ENCODE measurements at regions not wholly inside any gene's neighbourhood (a gene's known extent, or its start where the extent isn't known, plus 50 kb on each side); places are given as distances from the start of the nearest gene placed in this dataset.

- TF ChIP-seq ZNF326 (CRISPR knock-in tag; IDR thresholded peaks at IDR 0.05; ENCODE audit: borderline replicate concordance) (no peak), ARHGAP35 (CRISPR knock-in tag; IDR thresholded peaks at IDR 0.05; ENCODE audit: borderline replicate concordance) (no peak)
Observed at GRCh38 chr13:47215736-47216135, 318.9 kb upstream of the HTR2A start (continued).

GRCh38 chr13:47213047-47213446 lies 316.2 kb upstream of the HTR2A start:
- intact Hi-C loops (cut with micrococcal nuclease; ENCODE audit: unreplicated experiment), result no loop called here
- DNase-seq (ENCODE audit: low spot score) (no peak), FAIRE-seq (no peak), ATAC-seq (no peak)
- CTCF ChIA-PET (ENCODE audit: low intra/inter-chr PET ratio, low total read pairs), result no interaction called here
- no TSS peak for BruUV-seq (replicated peaks)
- no peak overlapping the region for H2AFZ ChIP-seq (ENCODE audit: low read length)
- no peak overlapping the region for H3K4me3 ChIP-seq (replicated peaks in 1 of 3; ENCODE audit: insufficient read depth in 1 of 3, low read depth in 2 of 3, low read length in 3 of 3)
- H3K4me2 ChIP-seq (ENCODE audit: low read depth, low read length), result no peak overlapping the region
- H3K27me3 ChIP-seq (ENCODE audit: control insufficient read depth in 1 of 2, insufficient read depth in 2 of 2, low read length in 2 of 2), result no peaks in the 10 kb centered on the region
- POLR2A ChIA-PET, result no interaction called here
- H3K4me1 ChIP-seq (ENCODE audit: insufficient read depth, low read length), result 0 out of 2 replicates have a peak, but pooled peaks cover 11% of the 10 kb centered on the region
- no peak overlapping the region for H3K9ac ChIP-seq (ENCODE audit: insufficient read depth, low read depth, low read length)
- H3K27ac ChIP-seq (ENCODE audit: extremely low read length, insufficient read depth, low read length), result no peak overlapping the region
- no peaks in the 10 kb centered on the region for H3K9me3 ChIP-seq (ENCODE audit: low read length)
- 4% methylated on average over 3 of the region's 3 CpGs for WGBS (ENCODE audit: low lambda C conversion rate)
- no peaks in the 10 kb centered on the region for H3K36me3 ChIP-seq (replicated peaks in 1 of 2; ENCODE audit: control insufficient read depth in 1 of 2, insufficient read depth in 2 of 2, low read length in 2 of 2)
- TF ChIP-seq NKX3-1 (CRISPR knock-in tag; IDR thresholded peaks at IDR 0.05) (no peak), ZNF354B (CRISPR knock-in tag; IDR thresholded peaks at IDR 0.05) (no peak), MXD4 (CRISPR knock-in tag; IDR thresholded peaks at IDR 0.05) (no peak), RELA (CRISPR knock-in tag; IDR thresholded peaks at IDR 0.05) (no peak), ZNF460 (CRISPR knock-in tag; IDR thresholded peaks at IDR 0.05; ENCODE audit: borderline replicate concordance) (no peak), RBM39 (IDR thresholded peaks at IDR 0.05; ENCODE audit: low read depth, low read length, poor library complexity, severe bottlenecking) (no peak), JUN (CRISPR knock-in tag; IDR thresholded peaks at IDR 0.05) (no peak), ATRX (CRISPR knock-in tag; IDR thresholded peaks at IDR 0.05; ENCODE audit: borderline replicate concordance) (no peak), HMGXB4 (CRISPR knock-in tag; IDR thresholded peaks at IDR 0.05; ENCODE audit: borderline replicate concordance in 1 of 2, low read depth in 1 of 2) (no peak), NCOA5 (CRISPR knock-in tag; IDR thresholded peaks at IDR 0.05) (no peak), HMGA1 (CRISPR knock-in tag; conservative IDR thresholded peaks at IDR 0.05) (no peak), ZNF30 (CRISPR knock-in tag; IDR thresholded peaks at IDR 0.05) (no peak)
- TF ChIP-seq, protein P1, sequence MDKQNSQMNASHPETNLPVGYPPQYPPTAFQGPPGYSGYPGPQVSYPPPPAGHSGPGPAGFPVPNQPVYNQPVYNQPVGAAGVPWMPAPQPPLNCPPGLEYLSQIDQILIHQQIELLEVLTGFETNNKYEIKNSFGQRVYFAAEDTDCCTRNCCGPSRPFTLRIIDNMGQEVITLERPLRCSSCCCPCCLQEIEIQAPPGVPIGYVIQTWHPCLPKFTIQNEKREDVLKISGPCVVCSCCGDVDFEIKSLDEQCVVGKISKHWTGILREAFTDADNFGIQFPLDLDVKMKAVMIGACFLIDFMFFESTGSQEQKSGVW (CRISPR knock-in tag; IDR thresholded peaks at IDR 0.05; ENCODE audit: borderline replicate concordance), result no peak
- in situ Hi-C loops (cut with HindIII; ENCODE audit: extremely low pct_ligation_motif_present, low pct_unique_long_range_greater_than_20kb), result no loop called here
- no peaks in the 10 kb centered on the region for H4K20me1 ChIP-seq (ENCODE audit: insufficient read depth, low read length)
- no peaks in the 10 kb centered on the region for H3K79me2 ChIP-seq (ENCODE audit: insufficient read depth, low read length)

Data from HepG2 (cell line).